C4-2B (cell line): ENCODE measurements at regions not wholly inside any gene's neighbourhood (a gene's known extent, or its start where the extent isn't known, plus 50 kb on each side); places are given as distances from the start of the nearest gene placed in this dataset.

Experiments used
- H3K27ac ChIP-seq: fragments of 450-650 bp; 2 replicates; pipeline ENCODE4 v1.5.1; 2017
- ZFX ChIP-seq: fragments of 450-650 bp; IDR thresholded peaks from 2 replicates; pipeline ENCODE4 v1.6.1; 2017
- TF ChIP-seq, protein P1 (sequence below): fragments of 450-650 bp; conservative IDR thresholded peaks from 2 replicates; pipeline ENCODE4 v1.5.1; 2017; ENCODE audit warnings: mild to moderate bottlenecking

DNA sequence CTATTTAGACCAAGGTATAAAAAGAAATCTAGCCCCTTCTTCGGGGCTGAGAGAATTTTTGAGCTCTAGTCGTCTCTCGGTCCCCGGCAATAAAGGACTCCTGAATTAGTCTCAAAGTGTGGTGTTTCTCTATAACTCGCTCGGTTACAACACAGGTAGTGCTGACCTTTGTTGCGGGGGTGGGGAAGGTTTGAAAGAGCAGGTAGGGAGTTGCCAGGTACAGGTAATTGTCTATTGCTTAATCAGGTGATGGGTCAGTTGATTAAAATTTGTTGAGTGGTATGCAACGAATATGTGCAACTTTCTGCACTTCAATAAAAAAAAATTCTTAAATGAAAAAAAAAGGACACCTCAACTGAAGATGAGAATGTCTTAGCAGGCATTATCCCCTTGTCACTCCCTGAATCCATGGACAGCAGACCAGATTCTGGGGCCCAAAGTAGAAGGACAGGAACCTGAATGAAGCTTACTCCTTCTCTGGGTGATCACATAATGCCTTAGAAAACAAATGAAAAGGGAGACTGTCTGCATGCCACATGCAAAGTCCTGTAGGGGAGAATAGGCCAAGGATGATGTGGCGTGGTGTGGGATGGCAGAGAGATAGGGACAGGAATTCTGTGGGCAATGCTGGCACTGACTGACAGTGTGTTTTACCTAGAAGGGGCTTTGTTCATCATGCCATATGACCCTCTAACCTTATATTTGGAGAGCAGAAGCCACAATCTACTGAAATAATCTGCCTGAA, 157.6 kb upstream of the OLIG3 start:
- TF ChIP-seq, protein P1, sequence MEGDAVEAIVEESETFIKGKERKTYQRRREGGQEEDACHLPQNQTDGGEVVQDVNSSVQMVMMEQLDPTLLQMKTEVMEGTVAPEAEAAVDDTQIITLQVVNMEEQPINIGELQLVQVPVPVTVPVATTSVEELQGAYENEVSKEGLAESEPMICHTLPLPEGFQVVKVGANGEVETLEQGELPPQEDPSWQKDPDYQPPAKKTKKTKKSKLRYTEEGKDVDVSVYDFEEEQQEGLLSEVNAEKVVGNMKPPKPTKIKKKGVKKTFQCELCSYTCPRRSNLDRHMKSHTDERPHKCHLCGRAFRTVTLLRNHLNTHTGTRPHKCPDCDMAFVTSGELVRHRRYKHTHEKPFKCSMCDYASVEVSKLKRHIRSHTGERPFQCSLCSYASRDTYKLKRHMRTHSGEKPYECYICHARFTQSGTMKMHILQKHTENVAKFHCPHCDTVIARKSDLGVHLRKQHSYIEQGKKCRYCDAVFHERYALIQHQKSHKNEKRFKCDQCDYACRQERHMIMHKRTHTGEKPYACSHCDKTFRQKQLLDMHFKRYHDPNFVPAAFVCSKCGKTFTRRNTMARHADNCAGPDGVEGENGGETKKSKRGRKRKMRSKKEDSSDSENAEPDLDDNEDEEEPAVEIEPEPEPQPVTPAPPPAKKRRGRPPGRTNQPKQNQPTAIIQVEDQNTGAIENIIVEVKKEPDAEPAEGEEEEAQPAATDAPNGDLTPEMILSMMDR: no peak
- TF ChIP-seq ZFX: no peak
- H3K27ac ChIP-seq: no peak overlapping the region

DNA sequence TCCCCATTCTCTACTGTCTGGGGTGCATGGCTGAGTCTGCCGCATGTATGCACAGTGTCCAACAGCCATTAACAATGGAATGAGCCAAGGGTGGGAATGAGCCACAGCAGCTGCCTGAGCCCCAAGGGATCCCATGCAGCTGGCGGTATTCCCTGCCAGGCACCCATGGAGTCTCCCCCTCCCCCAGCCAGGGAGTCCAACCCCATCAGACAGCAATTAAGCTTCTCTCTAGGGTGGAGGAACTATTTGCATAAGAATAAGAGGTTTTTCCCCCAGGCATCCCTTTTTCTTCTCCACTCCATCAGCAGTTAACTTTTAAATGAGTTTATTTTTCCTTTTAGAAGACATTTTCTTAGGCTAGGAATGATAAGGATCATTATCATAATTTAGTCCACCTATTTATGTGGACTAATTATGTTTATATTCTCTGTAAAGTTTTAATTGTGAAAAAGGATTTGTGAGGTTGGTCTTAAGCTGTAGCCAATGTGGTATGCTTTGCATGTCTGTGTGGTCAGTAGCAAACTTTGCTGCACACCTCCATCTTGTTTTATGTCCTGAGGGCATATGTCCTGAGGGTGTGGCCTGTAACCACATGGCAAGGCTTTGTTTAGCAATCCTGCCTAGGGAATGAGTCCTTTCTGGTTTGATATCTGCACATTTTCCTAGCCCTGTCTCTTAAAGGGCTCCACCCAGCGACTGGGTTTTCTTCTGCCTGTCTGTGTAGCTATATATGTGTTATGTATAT, 158.9 kb upstream of the OLIG3 start:
- H3K27ac ChIP-seq: no peak overlapping the region
- TF ChIP-seq, protein P1: no peak
- no peak for TF ChIP-seq ZFX

DNA sequence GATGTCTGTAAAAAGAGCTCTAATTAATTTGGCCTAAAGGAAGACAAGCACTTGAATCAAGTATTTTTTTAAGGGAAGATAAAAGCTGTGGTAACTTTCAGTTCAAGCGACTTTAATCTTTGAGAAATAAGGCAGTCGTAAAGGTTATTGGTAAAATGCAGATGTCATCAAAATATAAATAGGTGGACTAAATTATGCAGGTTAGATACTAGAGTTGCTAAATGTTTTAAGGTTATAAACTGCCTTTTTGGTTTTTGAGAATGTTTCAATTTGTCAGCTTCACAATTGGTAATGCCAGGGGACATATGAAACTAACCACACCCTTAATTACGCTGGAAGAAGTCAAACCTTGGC, 159.5 kb upstream of the OLIG3 start:
- TF ChIP-seq ZFX: no peak
- TF ChIP-seq, protein P1: no peak
- H3K27ac ChIP-seq: no peak overlapping the region

DNA sequence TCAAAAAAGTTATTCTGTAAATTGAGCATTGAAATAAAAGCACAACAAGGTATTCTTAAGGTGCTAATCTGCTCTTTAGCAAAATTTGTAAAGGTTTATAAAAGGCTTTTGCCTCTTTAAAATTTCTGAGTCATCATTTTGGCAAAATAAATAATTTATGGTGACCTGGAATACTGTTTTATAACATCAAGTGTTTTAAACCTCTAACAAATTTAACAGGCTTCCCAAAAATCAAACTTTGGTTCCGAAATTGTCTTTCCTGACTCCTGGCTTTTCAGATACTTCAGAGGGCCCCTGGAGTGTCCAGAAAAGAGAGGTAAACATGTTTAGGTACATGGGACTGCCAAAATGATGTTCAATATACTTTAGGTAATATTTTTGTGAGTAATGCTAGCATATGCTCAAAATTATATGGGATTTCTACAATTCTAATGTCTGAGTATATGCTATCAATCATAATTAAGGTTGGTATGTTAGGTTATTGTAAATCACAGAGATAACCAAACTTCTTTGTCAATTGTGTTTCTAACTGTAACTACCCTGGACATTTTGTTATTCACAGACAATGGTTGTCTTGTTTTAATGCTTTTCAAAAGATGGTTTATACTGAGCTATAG, 160.3 kb upstream of the OLIG3 start:
- H3K27ac ChIP-seq: no peak overlapping the region
- TF ChIP-seq ZFX: no peak
- TF ChIP-seq, protein P1: no peak

DNA sequence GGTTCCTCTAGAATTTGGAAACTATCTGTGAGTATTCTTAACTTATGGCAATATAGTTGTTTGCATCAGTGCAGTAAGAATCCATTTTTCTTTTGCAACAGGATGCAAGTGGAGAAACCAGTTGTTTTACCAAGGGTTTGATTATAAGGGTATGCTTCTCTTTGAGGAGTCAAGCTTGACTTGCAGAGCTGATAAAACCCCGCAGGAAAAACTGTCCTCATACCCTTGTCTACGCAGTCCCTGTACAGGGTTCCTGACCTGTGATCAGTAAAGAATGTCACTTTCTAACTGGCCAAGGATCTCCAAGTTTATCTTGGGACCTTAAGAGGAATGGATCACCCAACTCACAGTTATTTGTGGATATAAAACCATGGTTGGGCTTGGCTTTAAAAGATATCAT, 161.1 kb upstream of the OLIG3 start:
- H3K27ac ChIP-seq: no peak overlapping the region
- TF ChIP-seq ZFX: no peak
- TF ChIP-seq, protein P1: no peak

DNA sequence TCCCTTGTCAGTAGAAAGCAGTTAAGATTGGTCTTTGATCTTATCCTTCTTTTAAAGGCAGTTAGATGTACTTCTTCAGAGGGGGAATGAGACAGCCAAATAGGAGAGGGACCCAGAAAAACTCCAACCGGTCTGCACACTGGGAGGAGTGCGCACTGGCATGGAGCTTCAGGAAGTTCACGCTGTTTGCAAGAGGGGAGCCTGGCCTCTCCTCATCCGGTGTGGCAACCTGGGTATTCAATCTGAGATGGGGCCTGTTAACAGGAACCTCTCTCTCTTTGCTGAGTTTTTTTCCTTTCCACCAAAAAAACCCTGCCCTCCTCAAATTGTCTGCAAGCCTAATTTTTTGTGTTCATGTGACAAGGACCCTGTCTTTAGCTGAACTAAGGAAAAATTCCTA, 162.5 kb upstream of the OLIG3 start:
- TF ChIP-seq ZFX: no peak
- TF ChIP-seq, protein P1: no peak
- H3K27ac ChIP-seq: no peak overlapping the region

DNA sequence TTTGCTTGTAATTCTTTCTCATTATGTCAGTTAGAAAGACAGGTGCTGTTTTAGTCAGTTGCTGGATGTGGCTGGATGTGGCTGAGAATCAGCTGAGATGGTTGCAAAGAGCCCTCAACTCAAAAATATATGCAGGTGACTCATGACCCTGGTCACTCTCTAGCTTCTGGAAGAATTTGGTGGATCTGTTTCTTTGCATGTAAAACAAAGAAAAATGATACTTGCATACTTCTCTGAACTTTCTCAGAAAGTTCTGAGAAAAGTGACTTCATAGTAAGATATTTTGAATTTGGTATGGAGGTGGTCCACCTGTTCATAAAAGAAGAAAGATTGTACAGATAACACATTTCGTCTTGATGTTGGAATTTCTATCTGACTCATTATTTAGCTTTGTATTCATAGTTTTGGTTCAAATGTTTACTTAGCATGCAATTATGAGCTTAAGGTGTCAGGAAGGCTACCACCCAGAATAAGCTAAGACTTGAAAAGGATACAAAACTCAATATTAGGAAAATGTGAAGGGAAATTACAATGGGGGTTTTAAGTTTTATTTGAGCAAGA, 163.2 kb upstream of the OLIG3 start:
- TF ChIP-seq ZFX: no peak
- no peak overlapping the region for H3K27ac ChIP-seq
